ENCODE measurements at regions not wholly inside any gene's neighbourhood (a gene's known extent, or its start where the extent isn't known, plus 50 kb on each side); places are given as distances from the start of the nearest gene placed in this dataset.

DNA sequence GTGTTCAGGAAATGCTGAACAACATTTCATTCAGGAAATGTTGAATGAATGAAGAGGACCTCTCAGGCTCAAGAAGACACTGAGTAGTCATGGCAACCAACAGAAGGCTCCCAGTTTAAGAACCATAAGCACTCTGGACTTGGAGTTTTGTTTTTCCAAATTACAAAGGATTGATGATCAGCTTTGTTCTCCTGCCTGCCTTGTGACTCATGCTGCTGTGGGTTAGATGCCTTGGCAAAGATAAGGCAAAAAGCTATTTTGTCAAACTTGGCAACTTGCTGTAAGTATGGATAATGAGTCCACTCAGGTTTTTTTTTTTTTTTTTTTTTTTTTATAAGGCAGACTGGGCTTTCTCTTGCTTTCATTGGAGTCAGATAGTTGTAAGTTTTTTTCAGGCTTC, 365.0 kb downstream of the TMEM232 start:
- DNase-seq (ENCODE audit: low spot score): peak; percentile 19

DNA sequence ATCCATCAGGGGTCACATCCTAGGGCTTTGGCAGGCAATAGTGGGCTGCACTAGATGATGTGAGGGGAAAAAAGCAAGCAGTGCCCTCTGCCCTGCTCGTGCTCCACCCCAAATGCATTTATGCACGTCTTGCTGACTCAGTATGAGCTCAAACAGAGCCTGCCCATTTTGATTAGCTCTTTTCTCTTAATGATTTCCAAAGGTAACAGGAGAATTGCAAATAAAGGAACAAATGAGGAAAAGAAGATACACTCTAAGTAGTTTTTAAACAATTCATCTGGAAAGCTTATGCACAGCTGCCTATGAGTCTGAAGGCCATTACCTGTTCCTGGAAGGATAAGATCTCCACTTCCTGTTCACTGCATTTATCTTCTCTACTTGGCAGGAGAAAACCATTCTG, 364.2 kb downstream of the TMEM232 start:
- DNase-seq (ENCODE audit: low spot score): no peak

DNA sequence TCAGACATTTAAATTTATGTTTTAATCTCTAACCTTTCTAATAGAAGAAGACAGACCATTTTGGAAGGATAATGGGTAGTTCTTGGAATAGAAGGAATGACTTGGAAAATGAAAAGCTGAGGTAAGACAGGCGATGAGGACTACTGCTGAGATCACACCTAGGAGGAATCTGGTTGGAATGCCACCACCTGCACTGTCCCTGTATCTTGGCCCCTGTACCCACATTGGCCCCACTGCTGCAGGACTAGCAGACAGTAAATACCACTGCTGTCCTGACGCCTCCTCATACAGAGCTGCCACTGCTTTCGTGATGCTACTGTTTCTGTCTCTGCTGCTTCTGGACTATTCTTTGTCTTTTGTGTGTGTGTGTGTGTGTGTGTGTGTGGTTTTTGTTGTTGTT, 359.8 kb downstream of the TMEM232 start:
- no peak for DNase-seq (ENCODE audit: low spot score)

All from COLO829 (cell line).